ENCODE measurements at regions not wholly inside any gene's neighbourhood (a gene's known extent, or its start where the extent isn't known, plus 50 kb on each side); places are given as distances from the start of the nearest gene placed in this dataset.

DNA sequence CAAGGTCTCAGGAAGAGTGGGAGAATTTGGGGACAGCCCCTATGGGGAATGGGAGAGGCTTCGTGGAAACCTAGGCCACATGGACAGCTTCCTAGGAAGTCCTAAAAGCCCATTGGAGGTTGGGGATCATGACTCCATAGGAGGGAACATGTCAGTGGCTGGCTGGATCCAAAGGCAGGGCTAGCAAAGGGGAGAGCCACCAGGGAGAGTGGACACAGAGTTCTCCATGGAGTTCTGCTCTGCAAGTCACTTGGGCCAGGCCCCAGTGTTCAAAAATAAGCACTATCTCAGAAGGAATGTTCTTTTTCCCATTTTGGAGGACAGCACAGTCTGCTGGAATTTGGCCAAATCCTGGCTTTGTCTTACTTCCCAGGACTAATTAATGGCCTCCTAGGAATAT, 140.6 kb upstream of the RAD23B start:
- TF ChIP-seq CTCF (IDR thresholded peaks at IDR 0.05) (no peak), EZH2 (IDR thresholded peaks at IDR 0.05; ENCODE audit: borderline replicate concordance, insufficient read depth, low read depth, low read length, poor library complexity, severe bottlenecking) (no peak)
